IMR-90 (cell line): ENCODE measurements at regions not wholly inside any gene's neighbourhood (a gene's known extent, or its start where the extent isn't known, plus 50 kb on each side); places are given as distances from the start of the nearest gene placed in this dataset.

Experiments used
- ATAC-seq: fragments of 200-7000 bp; cut with Tn5 transposase; 2 replicates; pipeline ENCODE4 v1.9.1; 2020; ENCODE audit warnings: low read depth, mild to moderate bottlenecking, moderate library complexity
- BruUV-seq: library from RNA; stranded (reverse); fragments of 400-500 nt; replicated peaks from 2 replicates; lab custom pipeline; 2021; lab: Mats Ljungman, UMichigan
- CTCF ChIA-PET: fragments of 300-600 bp; formaldehyde crosslinking; extraction: SDS; loops from one replicate; lab custom pipeline; 2021; ENCODE audit warnings: antibody characterized with exemption; lab: Yijun Ruan, JAX
- POLR2A ChIA-PET: fragments of 300-600 bp; sonication (Branson Sonifier 250); formaldehyde crosslinking; loops from one replicate; lab custom pipeline; 2022; ENCODE audit warnings: antibody characterized with exemption; ENCODE audit not compliant: unreplicated experiment; lab: Charles Lee
- DNase-seq: peaks from one replicate; pipeline ENCODE4 v3.0.0; 2013
- H2AFZ ChIP-seq: replicated peaks from 2 replicates; pipeline ENCODE3; 2013; ENCODE audit warnings: low read length, mild to moderate bottlenecking; ENCODE audit not compliant: poor library complexity
- H2AK5ac ChIP-seq: 2 replicates; pipeline ENCODE4 v1.6.1; 2013; ENCODE audit warnings: low read depth, low read length, inconsistent platforms
- H2AK9ac ChIP-seq: replicated peaks from 2 replicates; pipeline ENCODE3; 2013; ENCODE audit warnings: mild to moderate bottlenecking, low read depth, low read length, moderate library complexity; ENCODE audit not compliant: poor library complexity
- H2BK120ac ChIP-seq: 2 replicates; pipeline ENCODE4 v1.6.1; 2013; ENCODE audit warnings: low read depth, low read length, inconsistent platforms
- H2BK15ac ChIP-seq: 3 replicates; pipeline ENCODE4 v1.6.1; 2013; ENCODE audit warnings: low read depth, low read length, inconsistent platforms
- H2BK20ac ChIP-seq: 2 replicates; pipeline ENCODE4 v1.6.1; 2013; ENCODE audit warnings: low read depth, mild to moderate bottlenecking, inconsistent platforms, low read length, moderate library complexity
- H2BK5ac ChIP-seq: 2 replicates; pipeline ENCODE4 v1.6.1; 2013; ENCODE audit warnings: mild to moderate bottlenecking, low read depth, low read length, inconsistent platforms; ENCODE audit not compliant: poor library complexity, severe bottlenecking
- H3K14ac ChIP-seq: replicated peaks from 2 replicates; pipeline ENCODE4 v1.6.1; 2013; ENCODE audit warnings: low read depth, low read length, inconsistent platforms
- H3K18ac ChIP-seq: 2 replicates; pipeline ENCODE4 v1.6.1; 2013; ENCODE audit warnings: low read depth, low read length, control low read depth
- H3K23ac ChIP-seq: 2 replicates; pipeline ENCODE4 v1.6.1; 2013; ENCODE audit warnings: low read depth, low read length, inconsistent platforms
- H3K27ac ChIP-seq: 2 replicates; pipeline ENCODE4 v1.5.1; 2013; ENCODE audit warnings: mild to moderate bottlenecking, control low read depth, low read length; ENCODE audit not compliant: insufficient read depth
- H3K27me3 ChIP-seq: 2 replicates; pipeline ENCODE4 v1.6.1; 2013; ENCODE audit warnings: low read length; ENCODE audit not compliant: control insufficient read depth, insufficient read depth
- H3K36me3 ChIP-seq: 2 replicates; pipeline ENCODE4 v1.6.1; 2013; ENCODE audit warnings: low read length, mixed read lengths; ENCODE audit not compliant: control insufficient read depth, insufficient read depth
- H3K4ac ChIP-seq: 2 replicates; pipeline ENCODE4 v1.6.1; 2013; ENCODE audit warnings: low read depth, low read length, inconsistent platforms
- H3K4me1 ChIP-seq: 2 replicates; pipeline ENCODE4 v1.6.1; 2013; ENCODE audit warnings: low read length, mixed read lengths; ENCODE audit not compliant: control insufficient read depth, insufficient read depth
- H3K4me2 ChIP-seq: 2 replicates; pipeline ENCODE4 v1.6.1; 2013; ENCODE audit warnings: low read depth, mild to moderate bottlenecking, control low read depth, low read length, moderate library complexity
- H3K4me3 ChIP-seq: 2 replicates; pipeline ENCODE4 v1.5.1; 2013; ENCODE audit warnings: low read depth, mild to moderate bottlenecking, control low read depth, low read length, moderate library complexity; ENCODE audit not compliant: insufficient read depth
- H3K56ac ChIP-seq: 2 replicates; pipeline ENCODE4 v1.6.1; 2013; ENCODE audit warnings: low read length, inconsistent platforms; ENCODE audit not compliant: insufficient read depth; ENCODE audit errors: extremely low read depth
- H3K79me1 ChIP-seq, 2 experiments: 2 replicates each; pipeline ENCODE4 v1.6.1; 2013; ENCODE audit warnings: low read length in 2 of 2, inconsistent platforms in 1 of 2, low read depth in 1 of 2
- H3K9ac ChIP-seq: 2 replicates; pipeline ENCODE4 v1.6.1; 2013; ENCODE audit warnings: low read depth, low read length, control low read depth
- H3K9me1 ChIP-seq: 2 replicates; pipeline ENCODE4 v1.6.1; 2013; ENCODE audit warnings: low read length, inconsistent platforms; ENCODE audit not compliant: insufficient read depth
- H3K9me3 ChIP-seq: 2 replicates; pipeline ENCODE4 v1.6.1; 2013; ENCODE audit warnings: low read length; ENCODE audit not compliant: control insufficient read depth, insufficient read depth
- H4K20me1 ChIP-seq: 2 replicates; pipeline ENCODE4 v1.6.1; 2013; ENCODE audit warnings: low read length, inconsistent platforms; ENCODE audit not compliant: insufficient read depth
- H4K5ac ChIP-seq: 2 replicates; pipeline ENCODE4 v1.6.1; 2013; ENCODE audit warnings: mild to moderate bottlenecking, low read depth, low read length, control low read depth
- H4K8ac ChIP-seq, 2 experiments: 2 replicates each; pipeline ENCODE4 v1.6.1; 2013; ENCODE audit warnings: low read depth in 2 of 2, low read length in 2 of 2, control low read depth in 1 of 2, inconsistent platforms in 1 of 2
- H4K91ac ChIP-seq: 2 replicates; pipeline ENCODE4 v1.6.1; 2013; ENCODE audit warnings: low read depth, low read length, inconsistent platforms; ENCODE audit not compliant: insufficient read depth
- BHLHE40 ChIP-seq: fragments of 150-350 bp; IDR thresholded peaks from 2 replicates; pipeline ENCODE4 v1.6.1; 2016; ENCODE audit warnings: mild to moderate bottlenecking, low read depth, low read length
- CEBPB ChIP-seq: IDR thresholded peaks from 2 replicates; pipeline ENCODE4 v1.6.1; 2012; ENCODE audit warnings: low read depth, low read length, improper control_type of control experiment
- CHD1 ChIP-seq: IDR thresholded peaks from 2 replicates; pipeline ENCODE4 v1.6.1; 2012; ENCODE audit warnings: low read depth, low read length, improper control_type of control experiment
- FOS ChIP-seq: fragments of 150-350 bp; IDR thresholded peaks from 2 replicates; pipeline ENCODE4 v1.6.1; 2016; ENCODE audit warnings: low read depth, low read length
- MAFK ChIP-seq: IDR thresholded peaks from 2 replicates; pipeline ENCODE4 v1.6.1; 2012; ENCODE audit warnings: low read depth, low read length, improper control_type of control experiment
- MAZ ChIP-seq: IDR thresholded peaks from 2 replicates; pipeline ENCODE4 v1.6.1; 2012; ENCODE audit warnings: low read depth, mild to moderate bottlenecking, low read length, improper control_type of control experiment, moderate library complexity, borderline replicate concordance
- MXI1 ChIP-seq: IDR thresholded peaks from 2 replicates; pipeline ENCODE4 v1.6.1; 2012; ENCODE audit warnings: low read depth, mild to moderate bottlenecking, low read length, moderate library complexity, borderline replicate concordance
- NFE2L2 ChIP-seq: fragments of 150-350 bp; IDR thresholded peaks from 2 replicates; pipeline ENCODE4 v1.6.1; 2016; ENCODE audit warnings: low read depth, mild to moderate bottlenecking, low read length
- POLR2A ChIP-seq: IDR thresholded peaks from 2 replicates; pipeline ENCODE4 v1.6.1; 2012; ENCODE audit warnings: mild to moderate bottlenecking, low read depth, low read length
- RAD21 ChIP-seq: IDR thresholded peaks from 2 replicates; pipeline ENCODE4 v1.6.1; 2012; ENCODE audit warnings: low read length, improper control_type of control experiment
- RCOR1 ChIP-seq: IDR thresholded peaks from 2 replicates; pipeline ENCODE4 v1.6.1; 2012; ENCODE audit warnings: mild to moderate bottlenecking, low read length, improper control_type of control experiment; ENCODE audit not compliant: insufficient replicate concordance
- RFX5 ChIP-seq: IDR thresholded peaks from 2 replicates; pipeline ENCODE4 v1.8.0; 2012; ENCODE audit warnings: low read depth, mild to moderate bottlenecking, low read length, moderate library complexity
- WGBS, 2 experiments: methylation state at CpG; one replicate each; pipeline versions ENCODE4 v1.1.5 to v1.1.7; 2013; ENCODE audit warnings: missing lambda C conversion rate in 2 of 2; ENCODE audit not compliant: insufficient read length in 1 of 2; ENCODE audit errors: extremely low coverage in 2 of 2; 5-methylcytosine and 5-hydroxymethylcytosine counted together
- dilution Hi-C: fragments of 300-500 bp; cut with HindIII; formaldehyde crosslinking; loops from one replicate; pipeline ENCODE4 v1.14.3; 2018; ENCODE audit warnings: low sequenced_read_pairs; ENCODE audit not compliant: unreplicated experiment
- in situ Hi-C: fragments of 300-500 bp; cut with MboI; formaldehyde crosslinking; loops from 3 replicates; pipeline ENCODE4 v1.14.3; 2019; ENCODE audit warnings: low sequenced_read_pairs, inconsistent platforms, mixed read lengths
- intact Hi-C: fragments of 100-400 bp; cut with micrococcal nuclease; formaldehyde crosslinking; loops from 2 replicates; pipeline ENCODE4 v1.10.0; 2022
- TF ChIP-seq, protein P1 (sequence below): fragments of 150-350 bp; IDR thresholded peaks from 2 replicates; pipeline ENCODE4 v1.6.1; 2016; ENCODE audit warnings: low read depth, mild to moderate bottlenecking, low read length, moderate library complexity, borderline replicate concordance
- TF ChIP-seq, protein P2 (sequence below): fragments of 150-350 bp; IDR thresholded peaks from 2 replicates; pipeline ENCODE4 v1.6.1; 2017; ENCODE audit warnings: mild to moderate bottlenecking, antibody characterized with exemption, low read length, low read depth

DNA sequence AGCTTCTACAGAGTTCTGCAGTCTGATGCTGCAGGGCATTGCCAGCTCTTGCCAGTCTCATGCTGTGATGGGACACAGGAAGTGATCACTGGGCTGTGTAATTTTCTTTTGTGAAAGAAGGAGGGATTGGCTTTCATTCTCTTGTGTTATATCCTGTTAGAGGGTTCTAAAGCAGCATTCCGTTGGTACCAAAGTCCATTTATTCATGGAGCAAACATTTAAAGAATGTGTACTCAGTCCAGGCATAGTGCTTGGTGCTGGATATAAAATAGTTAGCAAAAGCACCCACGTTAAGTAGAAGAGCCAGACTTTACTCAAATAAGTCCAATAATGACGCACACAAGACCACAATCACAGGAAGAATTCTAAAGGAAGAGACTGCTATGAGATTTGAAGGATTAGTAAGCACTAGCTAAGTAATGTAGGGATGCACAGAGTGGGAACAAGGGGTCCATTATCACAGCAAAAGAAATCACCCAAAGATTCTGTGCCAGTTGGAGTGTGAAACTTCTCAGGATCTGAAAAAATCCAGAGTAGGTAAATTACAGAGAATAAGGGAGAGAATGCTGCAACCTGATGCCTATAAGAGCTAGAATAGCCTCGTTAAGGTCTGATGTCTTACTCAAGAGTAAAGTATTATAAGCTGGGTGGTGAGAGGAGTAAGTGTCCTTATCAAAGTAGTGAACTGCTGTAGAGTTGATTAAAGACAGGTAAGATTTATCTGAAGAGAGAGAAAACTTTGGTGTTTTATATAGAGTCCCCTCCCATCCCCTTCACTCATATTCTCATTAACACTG lies 728.3 kb downstream of the METTL15 start (continued):
- TF ChIP-seq MAFK (no peak; the same call in 1 of the 2 replicates), FOS (peak; percentile 48), CEBPB (peak; percentile 55)

DNA sequence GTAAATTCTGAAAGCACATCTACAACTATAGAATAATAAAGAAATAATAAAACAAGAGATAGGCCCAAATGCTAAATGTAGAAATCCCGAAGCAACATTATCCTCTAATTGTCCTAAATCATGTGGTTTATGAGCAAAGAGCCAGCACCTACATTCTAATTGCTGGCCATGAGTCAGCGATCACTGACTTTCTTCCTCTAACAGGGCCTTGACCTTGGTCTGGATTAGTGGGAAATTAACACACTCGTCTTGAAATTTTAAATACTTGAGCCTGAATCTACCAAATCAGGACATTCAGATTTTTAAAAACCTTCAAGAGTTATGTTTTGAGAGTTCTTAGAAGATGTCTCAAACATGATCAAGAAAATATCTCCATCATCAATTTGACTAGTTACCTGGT lies 727.6 kb downstream of the METTL15 start:
- H3K23ac ChIP-seq: peak overlapping the region; percentile 96
- DNase-seq: peak; percentile 57
- no CpG with 5 or more reads among the region's 3 CpGs for WGBS, 2 experiments
- no peak overlapping the region for H2AK9ac ChIP-seq
- in situ Hi-C loops (loop anchor here (10.0 to 25.0 kb wide), 2 partner anchors 499 to 1123 kb away; partner anchors contain the start of gene BDNF), dilution Hi-C loops (no loop called here), intact Hi-C loops (loop anchor here (1.0 to 2.0 kb wide), 10 partner anchors 183 to 1137 kb away; no protein-coding TSS in a partner anchor)
- peak overlapping the region; percentile 99 for H2BK5ac ChIP-seq
- H3K9me1 ChIP-seq: peaks cover 4% of the 10 kb centered on the region; the same call in 1 of the 2 replicates
- H3K56ac ChIP-seq: peak overlapping the region; percentile 98
- H3K4me1 ChIP-seq: peaks cover 14% of the 10 kb centered on the region
- no peak overlapping the region for H2AFZ ChIP-seq
- H3K9me3 ChIP-seq: no peaks in the 10 kb centered on the region
- H4K91ac ChIP-seq: peak overlapping the region; percentile 96
- H3K4me3 ChIP-seq: no peak overlapping the region
- peak overlapping the region; percentile 90 for H3K27ac ChIP-seq
- H3K4ac ChIP-seq: peak overlapping the region; percentile 95
- H2BK20ac ChIP-seq: peak overlapping the region; percentile 100
- peak overlapping the region; percentile 99 for H2BK120ac ChIP-seq
- no peaks in the 10 kb centered on the region for H4K20me1 ChIP-seq
- H3K27me3 ChIP-seq: no peaks in the 10 kb centered on the region
- H2BK15ac ChIP-seq: peak overlapping the region; percentile 37; the same call in 1 of the 3 replicates
- ChIA-PET POLR2A (interaction anchor here (1.2 kb wide), 1 partner anchor 78 kb away, joined by 7 read pairs; no protein-coding TSS in a partner anchor), CTCF (no interaction called here)
- H2AK5ac ChIP-seq: peak overlapping the region; percentile 72
- H3K36me3 ChIP-seq: no peaks in the 10 kb centered on the region
- peak overlapping the region; percentile 83 for H4K5ac ChIP-seq
- TF ChIP-seq BHLHE40: no peak
- 0 out of 2 replicates have a peak, but pooled peaks have one; percentile 25 for TF ChIP-seq MAFK
- TF ChIP-seq, protein P1, sequence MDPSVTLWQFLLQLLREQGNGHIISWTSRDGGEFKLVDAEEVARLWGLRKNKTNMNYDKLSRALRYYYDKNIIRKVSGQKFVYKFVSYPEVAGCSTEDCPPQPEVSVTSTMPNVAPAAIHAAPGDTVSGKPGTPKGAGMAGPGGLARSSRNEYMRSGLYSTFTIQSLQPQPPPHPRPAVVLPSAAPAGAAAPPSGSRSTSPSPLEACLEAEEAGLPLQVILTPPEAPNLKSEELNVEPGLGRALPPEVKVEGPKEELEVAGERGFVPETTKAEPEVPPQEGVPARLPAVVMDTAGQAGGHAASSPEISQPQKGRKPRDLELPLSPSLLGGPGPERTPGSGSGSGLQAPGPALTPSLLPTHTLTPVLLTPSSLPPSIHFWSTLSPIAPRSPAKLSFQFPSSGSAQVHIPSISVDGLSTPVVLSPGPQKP: no peak
- TF ChIP-seq MXI1: no peak
- no peak for TF ChIP-seq RAD21
- TF ChIP-seq NFE2L2: peak; percentile 44; the same call in 1 of the 2 replicates
- 0 out of 2 replicates have a peak, but pooled peaks have one; percentile 6 for TF ChIP-seq POLR2A
- TF ChIP-seq, protein P2, sequence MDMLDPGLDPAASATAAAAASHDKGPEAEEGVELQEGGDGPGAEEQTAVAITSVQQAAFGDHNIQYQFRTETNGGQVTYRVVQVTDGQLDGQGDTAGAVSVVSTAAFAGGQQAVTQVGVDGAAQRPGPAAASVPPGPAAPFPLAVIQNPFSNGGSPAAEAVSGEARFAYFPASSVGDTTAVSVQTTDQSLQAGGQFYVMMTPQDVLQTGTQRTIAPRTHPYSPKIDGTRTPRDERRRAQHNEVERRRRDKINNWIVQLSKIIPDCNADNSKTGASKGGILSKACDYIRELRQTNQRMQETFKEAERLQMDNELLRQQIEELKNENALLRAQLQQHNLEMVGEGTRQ: no peak
- no peak for TF ChIP-seq RCOR1
- TF ChIP-seq RFX5: no peak
- TF ChIP-seq FOS: no peak
- no peak for TF ChIP-seq CHD1
- no peak for TF ChIP-seq MAZ
- peak overlapping the region; percentile 2; the same call in 1 of the 2 replicates for H3K4me2 ChIP-seq
- peak overlapping the region; percentile 89 for H3K14ac ChIP-seq
- H3K9ac ChIP-seq: peak overlapping the region; percentile 40; the same call in 1 of the 2 replicates
- peak overlapping the region; percentile 34 for H3K18ac ChIP-seq
- H4K8ac ChIP-seq: peak overlapping the region; percentile 50 to 100
- no peak for ATAC-seq
- no peaks in the 10 kb centered on the region for H3K79me1 ChIP-seq
- BruUV-seq: TSS peak; percentile 89
